ENCODE measurements at regions not wholly inside any gene's neighbourhood (a gene's known extent, or its start where the extent isn't known, plus 50 kb on each side); places are given as distances from the start of the nearest gene placed in this dataset.

GRCh38 chr16:64657316-64658011, 464.4 kb downstream of the CDH11 start:
- Histone ChIP-seq H3K36me3 (no peaks in the 10 kb centered on the region), H3K27me3 (no peaks in the 10 kb centered on the region), H3K27ac (no peak overlapping the region), H3K9me3 (no peaks in the 10 kb centered on the region), H3K4me3 (no peak overlapping the region), H3K4me1 (no peaks in the 10 kb centered on the region)
- in situ Hi-C loops (cut with MboI; ENCODE audit: low pct_ligation_motif_present in 1 of 4, low pct_unique_long_range_greater_than_20kb in 1 of 4, low sequenced_read_pairs in 3 of 4) = no loop called here
- intact Hi-C loops (cut with DNase I; ENCODE audit: low total_unique reads) = no loop called here
- no peak for DNase-seq
- TF ChIP-seq CTCF (IDR thresholded peaks at IDR 0.05) = no peak
- no peak for TF ChIP-seq POLR2A (IDR thresholded peaks at IDR 0.05)
- no peak for TF ChIP-seq POLR2AphosphoS5 (IDR thresholded peaks at IDR 0.05)
- TF ChIP-seq EP300 (IDR thresholded peaks at IDR 0.05; ENCODE audit: low read depth) = no peak
- WGBS, 2 donors (ENCODE audit: low coverage in 1 of 2) = 67 to 80% methylated on average over 1 to 3 of the region's 3 CpGs

- no peaks in the 10 kb centered on the region for H3K27me3 ChIP-seq
- intact Hi-C loops (cut with DNase I; ENCODE audit: low total_unique reads) = no loop called here
- no peaks in the 10 kb centered on the region for H3K36me3 ChIP-seq
- in situ Hi-C loops (cut with MboI; ENCODE audit: low pct_ligation_motif_present in 1 of 4, low pct_unique_long_range_greater_than_20kb in 1 of 4, low sequenced_read_pairs in 3 of 4) = no loop called here
- H3K27ac ChIP-seq = no peak overlapping the region
- no peak for DNase-seq
- H3K4me1 ChIP-seq = no peaks in the 10 kb centered on the region
- H3K9me3 ChIP-seq = no peaks in the 10 kb centered on the region
- WGBS, 2 donors (ENCODE audit: low coverage in 1 of 2) = 47 to 55% methylated on average over 4 of the region's 4 CpGs
- H3K4me3 ChIP-seq = no peak overlapping the region
- no peak for TF ChIP-seq CTCF (IDR thresholded peaks at IDR 0.05)
- TF ChIP-seq EP300 (IDR thresholded peaks at IDR 0.05; ENCODE audit: low read depth) = no peak
These were observed 465.4 kb downstream of the CDH11 start for GRCh38 chr16:64656471-64656870.

GRCh38 chr16:64654178-64654577, 467.7 kb downstream of the CDH11 start:
- H3K4me1 ChIP-seq = no peaks in the 10 kb centered on the region
- H3K9me3 ChIP-seq = no peaks in the 10 kb centered on the region
- no peaks in the 10 kb centered on the region for H3K27me3 ChIP-seq
- no peaks in the 10 kb centered on the region for H3K36me3 ChIP-seq
- no peak overlapping the region for H3K27ac ChIP-seq
- intact Hi-C loops (cut with DNase I; ENCODE audit: low total_unique reads) (no loop called here), in situ Hi-C loops (cut with MboI; ENCODE audit: low pct_ligation_motif_present in 1 of 4, low pct_unique_long_range_greater_than_20kb in 1 of 4, low sequenced_read_pairs in 3 of 4) (no loop called here)
- no peak for DNase-seq
- no peak for TF ChIP-seq EP300 (IDR thresholded peaks at IDR 0.05; ENCODE audit: low read depth)
- no peak for TF ChIP-seq POLR2A (IDR thresholded peaks at IDR 0.05)
- TF ChIP-seq POLR2AphosphoS5 (IDR thresholded peaks at IDR 0.05) = no peak
- no peak for TF ChIP-seq CTCF (IDR thresholded peaks at IDR 0.05)
- no peak overlapping the region for H3K4me3 ChIP-seq

GRCh38 chr16:64648282-64648681, 473.6 kb downstream of the CDH11 start:
- no peaks in the 10 kb centered on the region for H3K27me3 ChIP-seq
- intact Hi-C loops (cut with DNase I; ENCODE audit: low total_unique reads) = no loop called here
- no peaks in the 10 kb centered on the region for H3K4me1 ChIP-seq
- 72 to 80% methylated on average over 1 to 3 of the region's 3 CpGs for WGBS, 2 donors (ENCODE audit: low coverage in 1 of 2)
- in situ Hi-C loops (cut with MboI; ENCODE audit: low pct_ligation_motif_present in 1 of 4, low pct_unique_long_range_greater_than_20kb in 1 of 4, low sequenced_read_pairs in 3 of 4) = no loop called here
- no peak for DNase-seq
- no peaks in the 10 kb centered on the region for H3K36me3 ChIP-seq
- H3K9me3 ChIP-seq = no peaks in the 10 kb centered on the region
- H3K27ac ChIP-seq = no peak overlapping the region
- no peak overlapping the region for H3K4me3 ChIP-seq
- no peak for TF ChIP-seq POLR2A (IDR thresholded peaks at IDR 0.05)
- no peak for TF ChIP-seq CTCF (IDR thresholded peaks at IDR 0.05)
- TF ChIP-seq EP300 (IDR thresholded peaks at IDR 0.05; ENCODE audit: low read depth) = no peak
- no peak for TF ChIP-seq POLR2AphosphoS5 (IDR thresholded peaks at IDR 0.05)

All from transverse colon (tissue), 4 donors.